ENCODE measurements at regions not wholly inside any gene's neighbourhood (a gene's known extent, or its start where the extent isn't known, plus 50 kb on each side); places are given as distances from the start of the nearest gene placed in this dataset.

DNA sequence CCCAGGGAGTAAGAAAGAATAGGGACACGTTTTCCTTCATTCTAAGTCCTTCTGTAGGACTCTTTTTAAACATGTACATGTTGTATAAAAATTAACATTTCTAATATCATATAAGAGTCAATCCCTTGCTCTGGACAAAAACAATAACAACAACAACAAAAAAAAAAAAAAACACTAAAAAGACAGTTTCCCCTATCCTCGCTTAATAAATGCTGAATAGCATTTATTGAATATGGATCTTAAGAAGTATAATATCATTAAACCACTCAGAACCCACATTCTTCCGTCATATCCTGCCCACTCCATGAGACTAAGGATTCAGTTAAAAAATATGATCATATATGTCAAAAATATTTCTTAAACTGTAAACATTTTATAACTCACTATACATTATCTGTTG lies 145.1 kb downstream of the AQP9 start:
- no peaks in the 10 kb centered on the region for H3K9me3 ChIP-seq (ENCODE audit: severe bottlenecking)
- H3K27me3 ChIP-seq (ENCODE audit: insufficient read depth, low read depth, severe bottlenecking) = no peaks in the 10 kb centered on the region
- no peak overlapping the region for H3K4me3 ChIP-seq (ENCODE audit: low read depth, low read length)
- DNase-seq = no peak
- no peak overlapping the region for H3K27ac ChIP-seq
- TF ChIP-seq, protein P1, sequence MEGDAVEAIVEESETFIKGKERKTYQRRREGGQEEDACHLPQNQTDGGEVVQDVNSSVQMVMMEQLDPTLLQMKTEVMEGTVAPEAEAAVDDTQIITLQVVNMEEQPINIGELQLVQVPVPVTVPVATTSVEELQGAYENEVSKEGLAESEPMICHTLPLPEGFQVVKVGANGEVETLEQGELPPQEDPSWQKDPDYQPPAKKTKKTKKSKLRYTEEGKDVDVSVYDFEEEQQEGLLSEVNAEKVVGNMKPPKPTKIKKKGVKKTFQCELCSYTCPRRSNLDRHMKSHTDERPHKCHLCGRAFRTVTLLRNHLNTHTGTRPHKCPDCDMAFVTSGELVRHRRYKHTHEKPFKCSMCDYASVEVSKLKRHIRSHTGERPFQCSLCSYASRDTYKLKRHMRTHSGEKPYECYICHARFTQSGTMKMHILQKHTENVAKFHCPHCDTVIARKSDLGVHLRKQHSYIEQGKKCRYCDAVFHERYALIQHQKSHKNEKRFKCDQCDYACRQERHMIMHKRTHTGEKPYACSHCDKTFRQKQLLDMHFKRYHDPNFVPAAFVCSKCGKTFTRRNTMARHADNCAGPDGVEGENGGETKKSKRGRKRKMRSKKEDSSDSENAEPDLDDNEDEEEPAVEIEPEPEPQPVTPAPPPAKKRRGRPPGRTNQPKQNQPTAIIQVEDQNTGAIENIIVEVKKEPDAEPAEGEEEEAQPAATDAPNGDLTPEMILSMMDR (IDR thresholded peaks at IDR 0.05; ENCODE audit: low read depth, low read length) = no peak
- no peaks in the 10 kb centered on the region for H3K36me3 ChIP-seq

DNA sequence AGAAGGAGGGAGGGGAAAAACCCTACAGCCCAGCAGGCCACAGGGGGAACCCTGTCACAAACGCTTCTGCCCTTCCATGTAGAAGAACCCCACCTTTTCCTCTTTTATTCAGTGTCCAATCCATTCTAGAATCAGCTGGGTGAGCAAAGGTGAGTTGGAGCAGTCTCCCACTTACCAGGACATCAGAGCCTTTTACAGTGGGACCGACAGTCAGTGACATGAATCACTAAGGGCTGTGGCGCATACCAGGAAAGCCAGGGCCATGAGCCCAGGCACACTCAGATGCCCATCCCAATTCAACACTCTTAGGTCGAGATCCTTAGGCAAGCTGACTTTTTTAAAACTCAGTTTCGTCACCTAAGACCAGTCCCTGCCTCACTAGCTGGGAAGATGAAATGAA lies 146.1 kb downstream of the AQP9 start:
- TF ChIP-seq, protein P1 (IDR thresholded peaks at IDR 0.05; ENCODE audit: low read depth, low read length) = no peak
- Histone ChIP-seq H3K27me3 (ENCODE audit: insufficient read depth, low read depth, severe bottlenecking) (no peaks in the 10 kb centered on the region), H3K36me3 (no peaks in the 10 kb centered on the region), H3K9me3 (ENCODE audit: severe bottlenecking) (no peaks in the 10 kb centered on the region), H3K4me3 (ENCODE audit: low read depth, low read length) (no peak overlapping the region), H3K27ac (no peak overlapping the region)
- no peak for DNase-seq

DNA sequence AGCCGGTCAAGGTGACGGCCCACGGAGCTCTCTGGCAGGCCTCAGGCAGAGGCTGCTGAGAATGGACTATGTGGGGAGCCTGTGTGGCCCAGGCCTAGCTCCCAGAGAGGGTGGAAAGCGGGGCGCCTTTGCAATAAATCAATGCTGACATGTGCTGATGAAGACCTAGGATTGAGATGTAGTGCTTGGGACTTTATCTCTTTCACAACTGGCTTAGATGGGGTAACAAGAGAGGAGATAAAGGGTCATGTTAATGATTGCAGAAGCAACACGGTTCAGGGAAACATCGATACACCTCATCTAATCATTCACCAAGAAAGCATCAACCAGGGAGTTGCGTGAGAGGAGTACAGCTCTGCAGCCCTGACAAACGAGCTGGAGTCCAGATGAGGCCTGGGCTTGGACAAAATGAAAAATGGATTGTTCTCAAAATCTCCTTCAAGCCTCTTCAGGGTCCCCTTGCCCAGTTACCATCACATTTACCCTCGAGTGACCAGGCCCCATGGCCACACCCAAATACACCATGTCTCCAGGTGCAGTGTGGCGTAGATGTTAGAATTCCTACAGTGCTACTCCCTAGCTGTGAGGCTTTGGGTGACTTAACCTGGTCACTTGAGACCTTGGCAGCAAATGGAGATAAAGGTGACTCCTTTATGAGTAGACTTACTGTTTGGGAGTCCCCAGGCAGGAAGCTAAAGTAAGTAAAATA lies 146.4 kb upstream of the LIPC start:
- Histone ChIP-seq H3K27me3 (ENCODE audit: insufficient read depth, low read depth, severe bottlenecking) (no peaks in the 10 kb centered on the region), H3K27ac (no peak overlapping the region), H3K36me3 (no peaks in the 10 kb centered on the region), H3K4me3 (ENCODE audit: low read depth, low read length) (no peak overlapping the region), H3K9me3 (ENCODE audit: severe bottlenecking) (no peaks in the 10 kb centered on the region)
- DNase-seq = no peak
- TF ChIP-seq, protein P1 (IDR thresholded peaks at IDR 0.05; ENCODE audit: low read depth, low read length) = no peak

DNA sequence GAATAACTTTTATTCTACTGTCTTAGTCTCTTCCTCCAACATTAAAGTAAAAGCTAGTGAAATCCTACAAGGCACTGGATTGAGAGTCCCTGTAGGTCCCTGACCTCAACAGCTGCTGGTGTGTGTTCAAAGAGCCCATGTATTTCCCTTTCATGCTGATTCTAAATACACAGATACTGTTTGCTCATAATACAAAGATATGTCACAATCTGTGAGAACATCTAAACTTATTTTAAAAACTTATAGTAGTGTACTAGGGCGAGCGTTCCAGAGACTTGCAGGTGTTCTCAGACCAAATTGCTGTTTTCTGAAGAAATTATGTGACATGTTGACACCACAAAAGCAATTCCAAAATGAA lies 145.9 kb upstream of the LIPC start:
- TF ChIP-seq, protein P1 (IDR thresholded peaks at IDR 0.05; ENCODE audit: low read depth, low read length) = no peak
- DNase-seq = no peak
- no peak overlapping the region for H3K27ac ChIP-seq

DNA sequence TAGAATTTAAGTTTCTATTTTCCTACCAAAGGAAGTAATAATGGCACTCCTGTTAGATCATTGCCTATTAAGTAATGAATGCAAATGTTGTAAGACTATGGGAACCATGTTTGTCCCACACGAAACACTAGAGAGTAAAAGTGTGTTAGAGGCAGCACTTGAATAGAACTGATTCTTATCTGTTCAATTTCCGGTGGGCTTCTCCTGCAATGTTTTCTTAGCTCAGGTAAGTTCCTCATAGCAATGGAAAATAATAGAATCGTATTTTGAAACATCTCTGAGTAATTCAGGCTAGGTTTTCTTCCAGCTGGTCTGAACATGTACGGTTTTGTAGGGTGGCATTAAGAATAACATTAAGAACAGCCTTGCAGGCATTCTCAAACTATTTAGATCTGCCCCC lies 145.3 kb upstream of the LIPC start:
- H3K27ac ChIP-seq = no peak overlapping the region
- H3K27me3 ChIP-seq (ENCODE audit: insufficient read depth, low read depth, severe bottlenecking) = no peaks in the 10 kb centered on the region
- H3K4me3 ChIP-seq (ENCODE audit: low read depth, low read length) = no peak overlapping the region
- H3K9me3 ChIP-seq (ENCODE audit: severe bottlenecking) = no peaks in the 10 kb centered on the region
- TF ChIP-seq, protein P1 (IDR thresholded peaks at IDR 0.05; ENCODE audit: low read depth, low read length) = no peak
- H3K36me3 ChIP-seq = no peaks in the 10 kb centered on the region
- DNase-seq = no peak

More for the DNA sequence above, 145.9 kb upstream of the LIPC start:
- Histone ChIP-seq H3K4me3 (ENCODE audit: low read depth, low read length) (no peak overlapping the region), H3K27me3 (ENCODE audit: insufficient read depth, low read depth, severe bottlenecking) (no peaks in the 10 kb centered on the region), H3K36me3 (no peaks in the 10 kb centered on the region), H3K9me3 (ENCODE audit: severe bottlenecking) (no peaks in the 10 kb centered on the region)

DNA sequence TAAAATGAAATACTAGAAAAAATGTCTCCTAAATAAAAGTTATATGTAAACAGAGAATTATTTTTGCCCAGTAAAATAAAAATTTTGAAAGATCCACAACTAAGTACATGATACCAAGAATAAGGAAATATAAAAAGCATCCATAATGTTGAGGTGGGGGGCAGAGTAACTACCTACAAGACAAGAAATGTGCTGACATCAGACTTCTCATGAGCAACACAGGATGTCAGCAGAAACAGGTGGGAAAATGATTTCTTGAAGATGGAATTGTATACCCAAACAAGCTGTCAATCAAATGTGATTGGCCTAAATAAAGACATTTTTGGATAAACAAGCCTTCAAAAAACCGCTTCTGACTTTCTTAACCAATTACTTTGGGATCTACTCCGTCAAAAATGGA lies 143.9 kb upstream of the LIPC start:
- Histone ChIP-seq H3K9me3 (ENCODE audit: severe bottlenecking) (peaks cover 3% of the 10 kb centered on the region), H3K4me3 (ENCODE audit: low read depth, low read length) (no peak overlapping the region), H3K27me3 (ENCODE audit: insufficient read depth, low read depth, severe bottlenecking) (no peaks in the 10 kb centered on the region), H3K36me3 (no peaks in the 10 kb centered on the region), H3K27ac (no peak overlapping the region)
- TF ChIP-seq, protein P1 (IDR thresholded peaks at IDR 0.05; ENCODE audit: low read depth, low read length) = no peak
- DNase-seq = no peak
